HG02870 (cell line): ENCODE measurements at regions not wholly inside any gene's neighbourhood (a gene's known extent, or its start where the extent isn't known, plus 50 kb on each side); places are given as distances from the start of the nearest gene placed in this dataset.
"Not testable (repeated sequence)": the region's sequence is repeated elsewhere in the genome, so short reads cannot be mapped to it uniquely, and the experiment has no call there.

Experiments used
- ATAC-seq: cut with Tn5 transposase; IDR thresholded peaks from one replicate; pipeline ENCODE4 v1.9.1; 2021; ENCODE audit warnings: mild to moderate bottlenecking, moderate library complexity; ENCODE audit not compliant: unreplicated experiment

- no peak for ATAC-seq
Observed at GRCh38 chr7:142698429-142698828, 50.8 kb upstream of the PRSS1 start.

GRCh38 chr7:142697270-142697669 lies 52.0 kb upstream of the PRSS1 start:
- ATAC-seq: no peak

GRCh38 chr7:142696456-142697179 lies 52.7 kb upstream of the PRSS1 start:
- no peak for ATAC-seq

GRCh38 chr7:142693911-142694310 lies 55.4 kb upstream of the PRSS1 start:
- ATAC-seq: no peak

- no peak for ATAC-seq
Observed at GRCh38 chr7:142690554-142691182, 58.6 kb upstream of the PRSS1 start.

- ATAC-seq: no peak
Observed at GRCh38 chr7:142689439-142690120, 59.7 kb upstream of the PRSS1 start.

- ATAC-seq: no peak
Observed at GRCh38 chr7:142685877-142686508, 63.3 kb upstream of the PRSS1 start.

GRCh38 chr7:142681314-142682092 lies 67.8 kb upstream of the PRSS1 start:
- ATAC-seq: no peak

GRCh38 chr7:142671506-142671905 lies 77.8 kb upstream of the PRSS1 start:
- no peak for ATAC-seq

- no peak for ATAC-seq
Observed at GRCh38 chr7:142670511-142670910, 78.8 kb upstream of the PRSS1 start.

- no peak for ATAC-seq
Observed at GRCh38 chr7:142669074-142669654, 80.1 kb upstream of the PRSS1 start.

- ATAC-seq: no peak
Observed at GRCh38 chr7:142668495-142668894, 80.8 kb upstream of the PRSS1 start.

- ATAC-seq: no peak
Observed at GRCh38 chr7:142657376-142657775, 91.9 kb upstream of the PRSS1 start.

- ATAC-seq: no peak
Observed at GRCh38 chr7:142654398-142654797, 94.9 kb upstream of the PRSS1 start.

GRCh38 chr7:142647749-142648148 lies 101.5 kb upstream of the PRSS1 start:
- no peak for ATAC-seq

- ATAC-seq: no peak
Observed at GRCh38 chr7:142646386-142647140, 102.7 kb upstream of the PRSS1 start.

- ATAC-seq: no peak
Observed at GRCh38 chr7:142645777-142646176, 103.5 kb upstream of the PRSS1 start.

- no peak for ATAC-seq
Observed at GRCh38 chr7:142642316-142642715, 107.0 kb upstream of the PRSS1 start.

GRCh38 chr7:142641252-142641651 lies 108.0 kb upstream of the PRSS1 start:
- ATAC-seq: not testable (repeated sequence)

- no peak for ATAC-seq
Observed at GRCh38 chr7:142638581-142638980, 110.7 kb upstream of the PRSS1 start.
